A673 (cell line): ENCODE measurements at regions not wholly inside any gene's neighbourhood (a gene's known extent, or its start where the extent isn't known, plus 50 kb on each side); places are given as distances from the start of the nearest gene placed in this dataset.

Source experiments
- EZH2 ChIP-seq: fragments of 200-600 bp; sonication (generic); IDR thresholded peaks from 2 replicates; pipeline ENCODE4 v1.6.1; 2017; ENCODE audit warnings: borderline replicate concordance, low read depth, mild to moderate bottlenecking, mixed read lengths, antibody characterized with exemption, low read length; ENCODE audit not compliant: poor library complexity, severe bottlenecking
- TF ChIP-seq, protein P1 (sequence below): fragments of 300-800, 200-600 bp; sonication (generic); conservative IDR thresholded peaks from 2 replicates; pipeline ENCODE4 v1.5.1; 2017; ENCODE audit warnings: low read depth, mild to moderate bottlenecking, antibody characterized with exemption, low read length, moderate library complexity, mixed read lengths

DNA sequence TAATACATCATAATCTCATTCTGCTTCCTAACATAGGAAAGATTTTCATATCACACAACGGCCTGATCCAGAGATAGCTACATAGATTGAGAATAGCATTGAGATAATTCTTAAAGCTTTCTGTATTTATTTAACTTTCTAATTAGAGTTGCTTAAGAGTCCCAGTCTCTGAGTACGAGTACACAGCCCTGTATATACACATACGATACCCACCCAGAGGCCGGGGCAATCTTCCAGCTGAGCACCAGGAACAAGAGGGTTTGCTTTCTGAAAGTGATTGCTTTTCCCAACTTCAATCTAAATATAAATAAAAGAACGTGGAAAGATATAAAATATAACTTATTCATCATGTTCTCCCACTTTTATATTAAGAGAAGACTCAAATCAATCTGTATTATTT lies 313.8 kb downstream of the COL12A1 start:
- TF ChIP-seq, protein P1, sequence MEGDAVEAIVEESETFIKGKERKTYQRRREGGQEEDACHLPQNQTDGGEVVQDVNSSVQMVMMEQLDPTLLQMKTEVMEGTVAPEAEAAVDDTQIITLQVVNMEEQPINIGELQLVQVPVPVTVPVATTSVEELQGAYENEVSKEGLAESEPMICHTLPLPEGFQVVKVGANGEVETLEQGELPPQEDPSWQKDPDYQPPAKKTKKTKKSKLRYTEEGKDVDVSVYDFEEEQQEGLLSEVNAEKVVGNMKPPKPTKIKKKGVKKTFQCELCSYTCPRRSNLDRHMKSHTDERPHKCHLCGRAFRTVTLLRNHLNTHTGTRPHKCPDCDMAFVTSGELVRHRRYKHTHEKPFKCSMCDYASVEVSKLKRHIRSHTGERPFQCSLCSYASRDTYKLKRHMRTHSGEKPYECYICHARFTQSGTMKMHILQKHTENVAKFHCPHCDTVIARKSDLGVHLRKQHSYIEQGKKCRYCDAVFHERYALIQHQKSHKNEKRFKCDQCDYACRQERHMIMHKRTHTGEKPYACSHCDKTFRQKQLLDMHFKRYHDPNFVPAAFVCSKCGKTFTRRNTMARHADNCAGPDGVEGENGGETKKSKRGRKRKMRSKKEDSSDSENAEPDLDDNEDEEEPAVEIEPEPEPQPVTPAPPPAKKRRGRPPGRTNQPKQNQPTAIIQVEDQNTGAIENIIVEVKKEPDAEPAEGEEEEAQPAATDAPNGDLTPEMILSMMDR: no peak
- TF ChIP-seq EZH2: no peak
